Neural progenitor cell (in vitro differentiated cells): ENCODE measurements at regions not wholly inside any gene's neighbourhood (a gene's known extent, or its start where the extent isn't known, plus 50 kb on each side); places are given as distances from the start of the nearest gene placed in this dataset.

ENCODE experiments used
- DNase-seq: peaks from one replicate; pipeline ENCODE4 v3.0.0-alpha.2; 2016; ENCODE audit warnings: low spot score
- H2AFZ ChIP-seq: fragments of 200-600 bp; sonication (generic); replicated peaks from 2 replicates; pipeline ENCODE4 v1.6.1; 2016; ENCODE audit warnings: antibody characterized with exemption
- H3F3A ChIP-seq: fragments of 200-600 bp; sonication (generic); 2 replicates; pipeline ENCODE4 v1.6.1; 2016; ENCODE audit warnings: antibody characterized with exemption, low read depth
- H3K27ac ChIP-seq: fragments of 200-600 bp; sonication (generic); 2 replicates; pipeline ENCODE4 v1.5.1; 2016; ENCODE audit warnings: mild to moderate bottlenecking
- H3K27me3 ChIP-seq: fragments of 200-600 bp; sonication (generic); 2 replicates; pipeline ENCODE4 v1.6.1; 2016; ENCODE audit warnings: mild to moderate bottlenecking, moderate library complexity
- H3K36me3 ChIP-seq: fragments of 200-600 bp; sonication (generic); 2 replicates; pipeline ENCODE4 v1.5.1; 2016
- H3K4me1 ChIP-seq: fragments of 200-600 bp; sonication (generic); 2 replicates; pipeline ENCODE4 v1.6.1; 2016; ENCODE audit warnings: mixed run types
- H3K4me2 ChIP-seq: fragments of 200-600 bp; sonication (generic); 2 replicates; pipeline ENCODE4 v1.6.1; 2016
- H3K4me3 ChIP-seq: fragments of 200-600 bp; sonication (generic); 2 replicates; pipeline ENCODE4 v1.5.1; 2016
- H3K79me2 ChIP-seq: fragments of 200-600 bp; sonication (generic); 2 replicates; pipeline ENCODE4 v1.6.1; 2016; ENCODE audit warnings: low read depth
- H3K9ac ChIP-seq: fragments of 200-600 bp; sonication (generic); 2 replicates; pipeline ENCODE4 v1.6.1; 2016
- H3K9me3 ChIP-seq: fragments of 200-600 bp; sonication (generic); 2 replicates; pipeline ENCODE4 v1.5.1; 2016; ENCODE audit warnings: low read depth
- H4K20me1 ChIP-seq: fragments of 200-600 bp; sonication (generic); 2 replicates; pipeline ENCODE4 v1.6.1; 2016; ENCODE audit warnings: low read depth
- H3K27ac Mint-ChIP-seq: 3 replicates; pipeline ENCODE4 v1.8.0; 2021; ENCODE audit warnings: mixed read lengths
- H3K27me3 Mint-ChIP-seq: 2 replicates; pipeline ENCODE4 v1.8.0; 2022; ENCODE audit warnings: low read depth, mild to moderate bottlenecking, inconsistent platforms, moderate library complexity, mixed read lengths; ENCODE audit not compliant: insufficient read depth
- H3K36me3 Mint-ChIP-seq: 3 replicates; pipeline ENCODE4 v1.8.0; 2021; ENCODE audit warnings: mixed read lengths
- H3K4me1 Mint-ChIP-seq: 3 replicates; pipeline ENCODE4 v1.8.0; 2021; ENCODE audit warnings: mixed read lengths
- H3K4me3 Mint-ChIP-seq: 3 replicates; pipeline ENCODE4 v1.8.0; 2021; ENCODE audit warnings: mild to moderate bottlenecking, moderate library complexity, mixed read lengths
- H3K9me3 Mint-ChIP-seq: 3 replicates; pipeline ENCODE4 v1.8.0; 2020; ENCODE audit warnings: mixed read lengths
- CTCF ChIP-seq: fragments of 200-600 bp; sonication (generic); IDR thresholded peaks from 2 replicates; pipeline ENCODE4 v1.5.1; 2017; ENCODE audit warnings: antibody characterized with exemption, mild to moderate bottlenecking
- EZH2 ChIP-seq: fragments of 200-600 bp; sonication (generic); IDR thresholded peaks from 2 replicates; pipeline ENCODE4 v1.6.1; 2017; ENCODE audit warnings: antibody characterized with exemption, mild to moderate bottlenecking, moderate library complexity
- EZH2phosphoT487 ChIP-seq: fragments of 200-600 bp; sonication (generic); IDR thresholded peaks from 2 replicates; pipeline ENCODE4 v1.6.1; 2017; ENCODE audit warnings: antibody characterized with exemption

- Histone ChIP-seq H3K27ac (no peak overlapping the region), H2AFZ (no peak overlapping the region), H3K27me3 (no peaks in the 10 kb centered on the region), H3K4me1 (peaks cover 10% of the 10 kb centered on the region), H3K9me3 (no peaks in the 10 kb centered on the region), H3F3A (peaks cover 5% of the 10 kb centered on the region), H3K4me3 (no peak overlapping the region), H3K79me2 (no peaks in the 10 kb centered on the region), H3K36me3 (no peaks in the 10 kb centered on the region), H3K4me2 (no peak overlapping the region), H4K20me1 (no peaks in the 10 kb centered on the region), H3K9ac (no peak overlapping the region)
- DNase-seq = no peak
- H3K4me1 Mint-ChIP-seq = peaks cover 23% of the 10 kb centered on the region
- peaks cover 2% of the 10 kb centered on the region for H3K36me3 Mint-ChIP-seq
- peaks cover 30% of the 10 kb centered on the region for H3K9me3 Mint-ChIP-seq
- peak overlapping the region; percentile 51 for H3K27ac Mint-ChIP-seq
- TF ChIP-seq EZH2phosphoT487 (no peak), EZH2 (no peak), CTCF (no peak)
- H3K4me3 Mint-ChIP-seq = no peak overlapping the region
- H3K27me3 Mint-ChIP-seq = peaks cover 4% of the 10 kb centered on the region
These were observed 122.0 kb downstream of the SKIDA1 start for GRCh38 chr10:21403256-21404015.

GRCh38 chr10:21402606-21403083, 122.8 kb downstream of the SKIDA1 start:
- peaks cover 5% of the 10 kb centered on the region for H3F3A ChIP-seq
- TF ChIP-seq EZH2 (no peak), CTCF (no peak), EZH2phosphoT487 (no peak)
- no peak overlapping the region for H3K4me3 Mint-ChIP-seq
- H3K36me3 ChIP-seq = no peaks in the 10 kb centered on the region
- H3K27me3 Mint-ChIP-seq = peaks cover 4% of the 10 kb centered on the region
- H3K4me1 Mint-ChIP-seq = peaks cover 23% of the 10 kb centered on the region
- peaks cover 2% of the 10 kb centered on the region for H3K36me3 Mint-ChIP-seq
- DNase-seq = no peak
- H3K4me1 ChIP-seq = peaks cover 10% of the 10 kb centered on the region
- H3K4me2 ChIP-seq = no peak overlapping the region
- H3K27ac Mint-ChIP-seq = no peak overlapping the region
- H3K79me2 ChIP-seq = no peaks in the 10 kb centered on the region
- no peak overlapping the region for H3K27ac ChIP-seq
- no peaks in the 10 kb centered on the region for H3K27me3 ChIP-seq
- no peaks in the 10 kb centered on the region for H4K20me1 ChIP-seq
- H3K4me3 ChIP-seq = no peak overlapping the region
- no peaks in the 10 kb centered on the region for H3K9me3 ChIP-seq
- no peak overlapping the region for H2AFZ ChIP-seq
- no peak overlapping the region for H3K9ac ChIP-seq
- H3K9me3 Mint-ChIP-seq = peaks cover 30% of the 10 kb centered on the region

- peaks cover 10% of the 10 kb centered on the region for H3K4me1 ChIP-seq
- H3K79me2 ChIP-seq = no peaks in the 10 kb centered on the region
- H3K4me2 ChIP-seq = no peak overlapping the region
- H3K9me3 ChIP-seq = no peaks in the 10 kb centered on the region
- H3K27ac Mint-ChIP-seq = no peak overlapping the region
- H4K20me1 ChIP-seq = no peaks in the 10 kb centered on the region
- DNase-seq = no peak
- peaks cover under 1% of the 10 kb centered on the region for H3K36me3 Mint-ChIP-seq
- H3K4me1 Mint-ChIP-seq = peaks cover 19% of the 10 kb centered on the region
- no peak overlapping the region for H3K9ac ChIP-seq
- H2AFZ ChIP-seq = no peak overlapping the region
- H3K4me3 Mint-ChIP-seq = no peak overlapping the region
- peaks cover 23% of the 10 kb centered on the region for H3K9me3 Mint-ChIP-seq
- H3K4me3 ChIP-seq = no peak overlapping the region
- H3K36me3 ChIP-seq = no peaks in the 10 kb centered on the region
- peaks cover 4% of the 10 kb centered on the region for H3K27me3 Mint-ChIP-seq
- H3F3A ChIP-seq = peaks cover 5% of the 10 kb centered on the region
- TF ChIP-seq CTCF (no peak), EZH2 (no peak), EZH2phosphoT487 (no peak)
- no peak overlapping the region for H3K27ac ChIP-seq
- no peaks in the 10 kb centered on the region for H3K27me3 ChIP-seq
These were observed 124.3 kb downstream of the SKIDA1 start for GRCh38 chr10:21401196-21401595.
